Right lobe of liver (tissue), 6 donors: ENCODE measurements at regions not wholly inside any gene's neighbourhood (a gene's known extent, or its start where the extent isn't known, plus 50 kb on each side); places are given as distances from the start of the nearest gene placed in this dataset.
A peak's percentile ranks its signal among the peaks of the same experiment; 100 is the strongest.

Experiments used
- ATAC-seq, 4 donors: fragments of 200-7000 bp; cut with Tn5 transposase; one replicate each; pipeline ENCODE4 v1.9.1; 2020; ENCODE audit warnings: mild to moderate bottlenecking in 4 of 4, moderate library complexity in 4 of 4
- DNase-seq, 3 donors: peaks; one replicate each; pipeline ENCODE4 v3.0.0-alpha.2; 2020
- H3K27ac ChIP-seq, 3 donors: fragments of 200-600 bp; one replicate each; pipeline ENCODE4 v1.8.0; 2022
- H3K27me3 ChIP-seq, 2 donors: fragments of 200-600 bp; one replicate each; pipeline ENCODE4 v1.8.0; 2022
- H3K36me3 ChIP-seq, 4 donors: fragments of 200-600 bp; sonication (generic) in 1 of 4; one replicate each; pipeline versions ENCODE4 v1.5.1 to v1.8.0; 2017 to 2022; ENCODE audit warnings: control low read depth in 1 of 4
- H3K4me1 ChIP-seq, 4 donors: fragments of 200-600 bp; sonication (generic) in 1 of 4; one replicate each; pipeline versions ENCODE4 v1.5.1 to v1.8.0; 2017 to 2022; ENCODE audit warnings: control low read depth in 1 of 4
- H3K4me3 ChIP-seq, 3 donors: fragments of 200-600 bp; one replicate each; pipeline ENCODE4 v1.8.0; 2022
- H3K9me3 ChIP-seq, 4 donors: fragments of 200-600 bp; sonication (generic) in 1 of 4; one replicate each; pipeline versions ENCODE4 v1.5.1 to v1.8.0; 2017 to 2022; ENCODE audit warnings: control low read depth in 1 of 4
- CTCF ChIP-seq, 4 donors: fragments of 200-600 bp in 3 of 4; fragments of 450-650 bp in 1 of 4; IDR thresholded peaks; one replicate each; pipeline versions ENCODE4 v1.5.1 to v1.8.0; 2016 to 2022; ENCODE audit warnings: antibody characterized with exemption in 4 of 4, mild to moderate bottlenecking in 2 of 4
- POLR2A ChIP-seq: fragments of 450-650 bp; IDR thresholded peaks from one replicate; pipeline ENCODE4 v1.6.1; 2017; ENCODE audit warnings: antibody characterized with exemption, mild to moderate bottlenecking
- WGBS: methylation state at CpG from one replicate; pipeline ENCODE4 v1.1.6; 2018; ENCODE audit warnings: low coverage, low lambda C conversion rate; ENCODE audit not compliant: insufficient coverage; ENCODE audit errors: missing lambda C conversion rate; 5-methylcytosine and 5-hydroxymethylcytosine counted together
- intact Hi-C, 2 donors: fragments of 100-400 bp; cut with DNase I; formaldehyde crosslinking; loops; one replicate each; pipeline versions ENCODE4 v1.11.2 to v1.14.1; 2022
- donor health status: DM: no; HTN: yes; CAD: no.
- donor health status: DM: no; HTN: no; CAD: no.
- donor health status: DM: no; HTN: no; CAD: no.
- donor health status: DM: no; HTN: yes; CAD: no.
- donor health status: DM: no; HTN: yes; CAD: no.

GRCh38 chr9:3762076-3762475, 236.3 kb upstream of the RFX3 start:
- intact Hi-C loops: no loop called here
- Histone ChIP-seq H3K4me1 (peaks cover 0 to 5% (median 0%) of the 10 kb centered on the region in 4 donors), H3K27me3 (no peaks in the 10 kb centered on the region), H3K4me3 (no peak overlapping the region), H3K27ac (no peak overlapping the region), H3K36me3 (no peaks in the 10 kb centered on the region), H3K9me3 (no peaks in the 10 kb centered on the region)
- DNase-seq (no peak), ATAC-seq (no peak)
- WGBS: 57% methylated on average over 3 of the region's 3 CpGs
- TF ChIP-seq CTCF (IDR thresholded peaks at IDR 0.05) (no peak), POLR2A (no peak)

GRCh38 chr9:3760031-3760430, 234.2 kb upstream of the RFX3 start:
- H3K9me3 ChIP-seq: no peaks in the 10 kb centered on the region
- peak in 3 of 4 donors; percentile 51 to 81 (median 64) for ATAC-seq
- H3K36me3 ChIP-seq: no peaks in the 10 kb centered on the region
- H3K4me3 ChIP-seq: no peak overlapping the region
- H3K27ac ChIP-seq: no peak overlapping the region
- WGBS: 13% methylated on average over 4 of the region's 4 CpGs
- peaks cover 0 to 5% (median 0%) of the 10 kb centered on the region in 4 donors for H3K4me1 ChIP-seq
- intact Hi-C loops: no loop called here
- no peaks in the 10 kb centered on the region for H3K27me3 ChIP-seq
- DNase-seq: no peak
- TF ChIP-seq POLR2A (no peak), CTCF (IDR thresholded peaks at IDR 0.05) (no peak)

GRCh38 chr9:3758816-3759576, 233.2 kb upstream of the RFX3 start:
- H3K4me3 ChIP-seq: no peak overlapping the region
- no peaks in the 10 kb centered on the region for H3K9me3 ChIP-seq
- 40% methylated on average over 5 of the region's 5 CpGs for WGBS
- H3K36me3 ChIP-seq: no peaks in the 10 kb centered on the region
- no peak overlapping the region for H3K27ac ChIP-seq
- TF ChIP-seq POLR2A: no peak
- intact Hi-C loops: no loop called here
- DNase-seq (no peak), ATAC-seq (no peak)
- no peaks in the 10 kb centered on the region for H3K27me3 ChIP-seq
- H3K4me1 ChIP-seq: peaks cover 0 to 5% (median 0%) of the 10 kb centered on the region in 4 donors

- intact Hi-C loops: no loop called here
- DNase-seq: no peak
- Histone ChIP-seq H3K9me3 (no peaks in the 10 kb centered on the region), H3K27me3 (no peaks in the 10 kb centered on the region), H3K36me3 (no peaks in the 10 kb centered on the region), H3K4me1 (peaks cover 0 to 5% (median 0%) of the 10 kb centered on the region in 4 donors), H3K27ac (no peak overlapping the region), H3K4me3 (no peak overlapping the region)
- TF ChIP-seq POLR2A (no peak), CTCF (IDR thresholded peaks at IDR 0.05) (no peak)
- 83% methylated on average over 1 of the region's 3 CpGs for whole genome bisulfite sequencing
- no peak for ATAC-seq
Observed at GRCh38 chr9:3756071-3756470, 230.3 kb upstream of the RFX3 start.

- intact Hi-C loops: no loop called here
- Histone ChIP-seq H3K4me1 (no peaks in the 10 kb centered on the region), H3K36me3 (no peaks in the 10 kb centered on the region), H3K27me3 (no peaks in the 10 kb centered on the region), H3K9me3 (no peaks in the 10 kb centered on the region), H3K4me3 (no peak overlapping the region), H3K27ac (no peak overlapping the region)
- DNase-seq (no peak), ATAC-seq (no peak)
- 63% methylated on average over 2 of the region's 2 CpGs for WGBS
- TF ChIP-seq CTCF (IDR thresholded peaks at IDR 0.05): no peak
- no peak for TF ChIP-seq POLR2A
Observed at GRCh38 chr9:3751125-3751758, 225.4 kb upstream of the RFX3 start.
